DND-41 (cell line): ENCODE measurements at regions not wholly inside any gene's neighbourhood (a gene's known extent, or its start where the extent isn't known, plus 50 kb on each side); places are given as distances from the start of the nearest gene placed in this dataset.
"Not testable (repeated sequence)": the region's sequence is repeated elsewhere in the genome, so short reads cannot be mapped to it uniquely, and the experiment has no call there.

Experiments used
- ATAC-seq: fragments of 200-7000 bp; cut with Tn5 transposase; 3 replicates; pipeline ENCODE4 v1.9.1; 2021; ENCODE audit warnings: low read depth; ENCODE audit not compliant: insufficient read depth
- DNase-seq: peaks from one replicate; pipeline ENCODE4 v3.0.0-alpha.2; 2020
- H2AFZ ChIP-seq: 2 replicates; pipeline ENCODE4 v1.6.0; 2012; ENCODE audit warnings: low read depth, low read length
- H3K27ac ChIP-seq: 2 replicates; pipeline ENCODE4 v1.5.1; 2012; ENCODE audit warnings: low read length, inconsistent platforms
- H3K27me3 ChIP-seq: fragments of 200-600 bp; sonication (generic); 2 replicates; pipeline ENCODE4 v1.6.0; 2012; ENCODE audit warnings: low read length, mild to moderate bottlenecking, inconsistent platforms; ENCODE audit not compliant: insufficient read depth, poor library complexity
- H3K36me3 ChIP-seq: 2 replicates; pipeline ENCODE4 v1.5.1; 2012; ENCODE audit warnings: low read length, inconsistent platforms; ENCODE audit not compliant: insufficient read depth
- H3K4me1 ChIP-seq: 2 replicates; pipeline ENCODE4 v1.5.1; 2012; ENCODE audit warnings: mild to moderate bottlenecking, low read length; ENCODE audit not compliant: insufficient read depth
- H3K4me2 ChIP-seq: 2 replicates; pipeline ENCODE4 v1.6.0; 2012; ENCODE audit warnings: mild to moderate bottlenecking, moderate library complexity, low read length, inconsistent platforms; ENCODE audit not compliant: insufficient read depth
- H3K4me3 ChIP-seq, 2 experiments: fragments of 200-600 bp in 1 of 2; shearing (Covaris generic) in 1 of 2; 2 replicates each; pipeline ENCODE4 v1.5.1; 2012 to 2016; ENCODE audit warnings: inconsistent platforms in 2 of 2, low read length in 2 of 2, mild to moderate bottlenecking in 2 of 2, low read depth in 1 of 2, moderate library complexity in 1 of 2
- H3K79me2 ChIP-seq: 2 replicates; pipeline ENCODE4 v1.6.0; 2012; ENCODE audit warnings: low read length, inconsistent platforms; ENCODE audit not compliant: insufficient read depth
- H3K9ac ChIP-seq: 2 replicates; pipeline ENCODE4 v1.6.0; 2012; ENCODE audit warnings: low read depth, mild to moderate bottlenecking, inconsistent platforms, low read length, moderate library complexity
- H3K9me3 ChIP-seq: 2 replicates; pipeline ENCODE4 v1.5.1; 2012; ENCODE audit warnings: low read length, moderate library complexity, mild to moderate bottlenecking, inconsistent platforms; ENCODE audit not compliant: insufficient read depth, severe bottlenecking
- H4K20me1 ChIP-seq: 2 replicates; pipeline ENCODE4 v1.6.0; 2012; ENCODE audit warnings: low read length; ENCODE audit not compliant: insufficient read depth
- CTCF ChIP-seq: IDR thresholded peaks from 2 replicates; pipeline ENCODE4 v1.5.1; 2012; ENCODE audit warnings: borderline replicate concordance, low read length, moderate library complexity, mild to moderate bottlenecking; ENCODE audit not compliant: poor library complexity, severe bottlenecking; ENCODE audit errors: extremely low read depth
- EZH2 ChIP-seq: IDR thresholded peaks from 3 replicates; pipeline ENCODE4 v1.6.1; 2012; ENCODE audit warnings: borderline replicate concordance, low read depth, mild to moderate bottlenecking, moderate library complexity, low read length, inconsistent platforms; ENCODE audit not compliant: severe bottlenecking

GRCh38 chr14:48289701-48290100 lies 614.3 kb upstream of the MDGA2 start:
- Histone ChIP-seq H3K27ac (no peak overlapping the region), H3K4me2 (no peak overlapping the region), H3K9ac (no peak overlapping the region), H3K9me3 (no peaks in the 10 kb centered on the region), H2AFZ (no peak overlapping the region), H3K4me3 (no peak overlapping the region), H3K4me1 (no peaks in the 10 kb centered on the region), H3K27me3 (no peaks in the 10 kb centered on the region), H3K79me2 (no peaks in the 10 kb centered on the region), H4K20me1 (no peaks in the 10 kb centered on the region), H3K36me3 (no peaks in the 10 kb centered on the region)
- ATAC-seq (no peak), DNase-seq (no peak)
- TF ChIP-seq EZH2 (no peak), CTCF (no peak)

GRCh38 chr14:48285217-48285616 lies 609.8 kb upstream of the MDGA2 start:
- ATAC-seq, H2AFZ ChIP-seq, H3K36me3 ChIP-seq, H3K79me2 ChIP-seq, H3K27me3 ChIP-seq, H3K9ac ChIP-seq, H3K4me1 ChIP-seq, H3K4me3 ChIP-seq, H3K9me3 ChIP-seq, H4K20me1 ChIP-seq, H3K27ac ChIP-seq, H3K4me2 ChIP-seq: not testable (repeated sequence)
- peak; percentile 8 for DNase-seq

- DNase-seq = no peak
Measured at GRCh38 chr14:48275301-48275700, 599.9 kb upstream of the MDGA2 start.

GRCh38 chr14:48274826-48275225 lies 599.4 kb upstream of the MDGA2 start:
- no peaks in the 10 kb centered on the region for H4K20me1 ChIP-seq
- ATAC-seq (no peak), DNase-seq (no peak)
- H3K4me2 ChIP-seq = no peak overlapping the region
- no peaks in the 10 kb centered on the region for H3K79me2 ChIP-seq
- H3K36me3 ChIP-seq = no peaks in the 10 kb centered on the region
- no peak overlapping the region for H2AFZ ChIP-seq
- no peak overlapping the region for H3K27ac ChIP-seq
- no peak overlapping the region for H3K4me3 ChIP-seq
- TF ChIP-seq EZH2 (no peak), CTCF (no peak)
- no peaks in the 10 kb centered on the region for H3K27me3 ChIP-seq
- no peak overlapping the region for H3K9ac ChIP-seq
- H3K4me1 ChIP-seq = no peaks in the 10 kb centered on the region
- H3K9me3 ChIP-seq = no peaks in the 10 kb centered on the region

More at GRCh38 chr14:48275301-48275700, 599.9 kb upstream of the MDGA2 start:
- ATAC-seq = no peak
- Histone ChIP-seq H3K79me2 (no peaks in the 10 kb centered on the region), H3K36me3 (no peaks in the 10 kb centered on the region), H3K9ac (no peak overlapping the region), H3K4me3 (no peak overlapping the region), H3K27me3 (no peaks in the 10 kb centered on the region), H3K9me3 (no peaks in the 10 kb centered on the region), H3K27ac (no peak overlapping the region), H2AFZ (no peak overlapping the region), H4K20me1 (no peaks in the 10 kb centered on the region), H3K4me2 (no peak overlapping the region), H3K4me1 (no peaks in the 10 kb centered on the region)
- TF ChIP-seq CTCF (no peak), EZH2 (no peak)

- H3K4me1 ChIP-seq, H2AFZ ChIP-seq, H3K4me2 ChIP-seq, H3K27me3 ChIP-seq, DNase-seq, H4K20me1 ChIP-seq, H3K79me2 ChIP-seq, H3K36me3 ChIP-seq, H3K9me3 ChIP-seq, ATAC-seq, H3K9ac ChIP-seq, H3K27ac ChIP-seq, H3K4me3 ChIP-seq: not testable (repeated sequence)
Measured at GRCh38 chr14:48267926-48268325, 592.5 kb upstream of the MDGA2 start.

GRCh38 chr14:48266201-48266600 lies 590.8 kb upstream of the MDGA2 start:
- H3K79me2 ChIP-seq, DNase-seq, H3K27ac ChIP-seq, H4K20me1 ChIP-seq, H3K4me3 ChIP-seq, H2AFZ ChIP-seq, H3K4me1 ChIP-seq, ATAC-seq, H3K27me3 ChIP-seq, H3K4me2 ChIP-seq, H3K36me3 ChIP-seq, H3K9ac ChIP-seq, H3K9me3 ChIP-seq: not testable (repeated sequence)
